Activated effector memory CD4-positive, alpha-beta T cell treated with anti-CD3 and anti-CD28 coated beads, Interleukin-2, amount 50 U/mL, for 16 hours (primary cell): ENCODE measurements at regions not wholly inside any gene's neighbourhood (a gene's known extent, or its start where the extent isn't known, plus 50 kb on each side); places are given as distances from the start of the nearest gene placed in this dataset.
A peak's percentile ranks its signal among the peaks of the same experiment; 100 is the strongest.

Experiments
- DNase-seq: peaks from one replicate; pipeline ENCODE4 v3.0.0-alpha.2; 2020

DNA sequence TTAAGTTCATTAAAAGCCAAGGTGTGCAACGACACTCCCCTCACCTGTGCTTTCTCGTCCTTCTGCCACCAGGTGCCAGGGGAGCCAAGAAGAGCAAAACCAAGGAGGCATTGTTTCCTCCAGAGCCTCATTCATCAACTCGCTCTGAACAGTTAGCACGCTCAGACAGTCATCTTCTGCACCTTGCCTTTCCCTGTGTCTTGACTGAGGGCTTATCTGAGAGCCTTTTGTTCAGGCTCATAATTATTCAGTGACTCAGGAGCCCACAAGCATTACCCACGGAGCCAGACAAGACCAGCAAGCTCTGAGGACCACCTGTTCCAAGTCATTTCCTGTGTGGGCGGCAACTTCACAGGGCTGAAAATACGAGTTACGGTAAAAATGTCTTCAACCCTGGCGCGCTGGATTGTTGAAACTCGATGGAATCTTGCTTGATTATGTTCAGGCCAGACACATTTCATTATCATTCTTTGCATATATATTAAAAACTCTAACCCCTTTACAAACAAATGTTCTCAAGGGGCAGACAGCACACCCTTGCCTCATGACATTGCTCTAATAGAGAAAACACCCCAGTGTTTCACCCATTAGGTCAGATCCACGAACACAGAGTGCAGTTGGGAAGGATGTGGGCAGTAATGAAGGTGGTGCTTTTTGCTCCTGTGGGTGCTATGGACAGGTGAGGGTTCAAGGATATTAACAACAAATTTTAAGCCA, 89.7 kb upstream of the RUNX1 start:
- peak; percentile 75 for DNase-seq

DNA sequence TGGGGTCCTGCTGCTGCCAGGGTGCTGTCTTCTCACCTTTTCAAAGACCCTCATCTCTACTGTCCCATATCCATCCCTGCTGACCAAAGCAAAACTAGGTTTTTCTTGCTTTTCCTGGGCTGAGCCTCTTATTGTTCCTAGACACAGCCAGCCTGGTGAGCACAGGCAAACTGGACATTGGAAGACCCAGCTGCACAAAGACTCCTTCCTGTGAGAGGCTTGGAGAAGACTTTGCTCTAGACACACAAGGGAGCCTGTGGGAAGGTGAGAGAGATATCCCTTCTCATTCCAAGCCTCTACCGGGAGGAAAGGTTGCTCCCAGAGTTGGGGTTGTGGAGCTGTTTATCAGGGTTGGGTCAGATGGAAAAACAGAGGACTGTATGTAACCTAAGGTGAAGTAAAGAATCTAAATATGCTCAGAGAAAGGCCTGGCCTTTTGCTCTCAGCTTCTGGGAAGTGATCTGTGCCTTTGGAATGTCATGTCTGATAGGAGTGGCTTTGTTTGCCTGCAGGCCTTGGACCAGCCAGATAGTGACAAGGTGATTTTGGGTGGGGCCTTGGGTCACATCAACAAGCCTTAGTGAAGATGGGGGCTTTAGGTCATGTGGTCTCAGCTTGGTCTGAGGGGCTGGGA, 87.6 kb upstream of the RUNX1 start:
- no peak for DNase-seq

- no peak for DNase-seq
Observed at GRCh38 chr21:35136106-35136505, 87.0 kb upstream of the RUNX1 start.

- DNase-seq, result no peak
Observed at GRCh38 chr21:35135481-35135880, 86.4 kb upstream of the RUNX1 start.

- DNase-seq, result no peak
Observed at GRCh38 chr21:35134309-35134708, 85.2 kb upstream of the RUNX1 start.

DNA sequence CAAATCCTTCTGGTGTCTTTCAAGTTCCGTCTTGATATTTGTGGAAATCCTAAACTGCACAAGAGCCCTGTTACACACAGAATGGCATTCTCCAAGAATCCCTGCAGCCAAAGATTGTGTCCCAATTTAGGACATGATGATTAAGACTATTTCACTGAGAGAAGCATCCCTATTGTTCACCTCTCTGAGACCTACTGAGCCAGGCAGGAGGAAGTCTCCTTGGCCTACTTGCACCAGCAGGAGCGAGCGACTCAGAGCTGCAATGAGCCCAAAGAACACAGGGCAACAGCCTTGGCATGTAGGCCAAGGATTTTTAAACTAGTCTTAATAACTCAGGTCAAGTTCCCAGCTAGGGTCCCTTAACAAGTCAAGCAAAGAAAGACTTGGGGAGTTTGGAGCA, 79.4 kb upstream of the RUNX1 start:
- DNase-seq, result no peak

- no peak for DNase-seq
Observed at GRCh38 chr21:35127851-35128250, 78.7 kb upstream of the RUNX1 start.

GRCh38 chr21:35127026-35127425, 77.9 kb upstream of the RUNX1 start:
- DNase-seq, result no peak

GRCh38 chr21:35120631-35121180, 71.6 kb upstream of the RUNX1 start:
- DNase-seq, result no peak

GRCh38 chr21:35119501-35120047, 70.5 kb upstream of the RUNX1 start:
- no peak for DNase-seq

- DNase-seq, result no peak
Observed at GRCh38 chr21:35116777-35117176, 67.7 kb upstream of the RUNX1 start.

GRCh38 chr21:35113064-35113463, 64.0 kb upstream of the RUNX1 start:
- DNase-seq, result no peak

DNA sequence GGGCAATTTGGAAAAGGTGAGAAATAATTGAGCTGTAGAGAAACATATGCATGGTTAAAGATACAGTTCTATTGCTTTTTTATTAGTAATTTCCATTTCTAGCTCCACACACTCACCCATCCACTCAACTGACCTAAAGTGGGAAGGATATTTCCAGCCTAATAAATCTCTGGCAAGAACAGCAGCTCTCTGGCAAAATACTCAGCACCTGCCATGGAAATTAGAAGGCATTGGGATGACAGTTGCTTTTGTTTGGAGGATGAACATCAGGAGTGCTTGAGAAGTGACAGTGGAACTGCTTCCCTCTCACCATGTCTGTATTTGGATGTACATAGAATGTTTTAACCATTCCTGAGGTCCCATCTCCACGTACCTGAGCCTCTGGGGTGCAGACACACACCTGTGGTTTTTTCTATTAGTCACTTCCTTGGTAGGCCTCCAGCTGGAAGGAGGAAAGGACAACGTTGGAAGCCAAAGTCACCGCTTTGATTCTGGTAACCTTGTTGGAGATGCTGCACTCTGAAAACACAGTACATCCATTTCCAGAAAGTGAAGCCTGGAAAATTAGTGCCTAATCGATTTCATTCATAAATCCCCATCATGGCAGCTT, 62.3 kb upstream of the RUNX1 start:
- DNase-seq, result no peak

GRCh38 chr21:35108887-35109286, 59.8 kb upstream of the RUNX1 start:
- DNase-seq, result no peak

GRCh38 chr21:35107520-35107919, 58.4 kb upstream of the RUNX1 start:
- DNase-seq, result no peak

GRCh38 chr21:35106246-35106835, 57.2 kb upstream of the RUNX1 start:
- no peak for DNase-seq

DNA sequence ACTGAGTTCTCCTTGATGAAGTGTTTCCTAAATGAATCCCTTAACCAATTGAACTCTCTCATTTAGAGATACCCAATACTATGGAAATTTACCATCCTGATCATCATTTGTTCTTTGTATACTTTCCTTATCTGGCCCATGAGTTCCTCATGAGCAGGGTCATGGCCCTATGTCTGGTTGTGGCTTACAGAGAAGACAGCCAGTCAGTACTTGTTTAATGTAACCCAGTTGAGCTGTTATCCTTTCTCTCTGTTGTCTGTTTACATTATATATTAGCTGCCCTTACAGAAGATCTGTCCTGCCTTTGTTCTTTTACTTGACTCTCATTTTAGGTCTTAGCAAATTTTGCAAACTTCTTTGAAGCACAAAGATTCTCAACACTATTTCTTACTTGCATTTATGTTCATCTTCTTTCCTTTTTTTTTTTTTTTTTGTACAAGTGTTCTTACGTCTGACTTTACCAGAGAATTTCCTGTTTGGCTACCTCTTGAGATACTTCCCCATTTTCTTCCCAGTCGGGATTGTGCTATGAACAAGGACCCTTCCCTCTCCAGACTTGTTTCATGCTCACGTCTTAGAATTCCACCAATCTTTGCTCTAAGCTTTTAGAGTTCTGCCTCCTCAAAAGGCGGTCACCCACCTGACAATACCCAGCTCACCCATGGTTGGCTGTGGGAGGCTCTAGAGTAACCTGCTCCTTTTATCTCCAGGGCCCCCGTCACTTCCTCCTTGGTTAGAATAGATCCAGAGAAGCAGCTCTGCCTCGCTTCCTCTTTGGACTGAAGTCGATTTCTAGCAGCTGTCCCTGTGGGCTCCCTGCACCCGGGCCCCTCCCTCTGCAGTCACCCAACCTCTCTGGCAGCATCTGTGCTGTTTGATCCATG, 53.6 kb upstream of the RUNX1 start:
- DNase-seq, result no peak

GRCh38 chr21:35100349-35100811, 51.3 kb upstream of the RUNX1 start:
- no peak for DNase-seq

DNA sequence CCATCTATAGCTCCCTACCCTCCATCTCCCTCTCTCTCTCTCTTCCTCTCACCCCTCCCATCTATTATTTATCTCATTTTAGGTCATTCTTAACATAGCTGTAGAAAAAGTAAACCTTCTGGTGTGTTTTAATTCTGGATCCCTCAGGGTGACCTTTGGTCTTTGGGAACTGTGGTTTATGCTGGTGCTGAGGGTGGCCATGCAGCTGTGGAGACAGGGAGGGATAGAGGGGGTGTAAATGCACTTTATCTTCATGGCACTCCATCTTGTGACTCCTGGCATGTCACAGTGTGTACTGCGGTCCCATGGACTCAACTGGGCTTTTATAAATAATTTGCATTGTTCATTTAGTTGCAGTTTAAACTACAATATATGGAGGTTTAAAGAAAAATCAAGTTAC, 50.2 kb upstream of the RUNX1 start:
- no peak for DNase-seq
